B cell (primary cell): ENCODE measurements at regions not wholly inside any gene's neighbourhood (a gene's known extent, or its start where the extent isn't known, plus 50 kb on each side); places are given as distances from the start of the nearest gene placed in this dataset. TPM values are rescaled to one million over a fixed set of nuclear protein-coding genes. Genes with fewer than 3 reads are reported as not detected.

Experiments
- ATAC-seq: fragments of 200-7000 bp; cut with Tn5 transposase; one replicate; pipeline ENCODE4 v1.10.0; 2021; ENCODE audit warnings: low read depth, mild to moderate bottlenecking, moderate number of reproducible peaks, moderate library complexity
- CTCF ChIA-PET: fragments of 350-600 bp; sonication (Branson Sonifier 250); formaldehyde crosslinking; loops from one replicate; lab custom pipeline; 2021; ENCODE audit warnings: antibody characterized with exemption, inconsistent platforms; lab: Charles Lee
- POLR2A ChIA-PET: fragments of 350-600 bp; sonication (Branson Sonifier 250); formaldehyde crosslinking; loops from one replicate; lab custom pipeline; 2021; ENCODE audit warnings: antibody characterized with exemption; lab: Charles Lee
- DNase-seq: peaks from one replicate; pipeline ENCODE4 v3.0.0; 2013
- H2AFZ ChIP-seq: 2 replicates; pipeline ENCODE4 v1.6.1; 2012; ENCODE audit warnings: mild to moderate bottlenecking, low read depth, low read length; ENCODE audit not compliant: insufficient read depth, poor library complexity, severe bottlenecking
- H3K27ac ChIP-seq, 2 donors: 1 replicate in 1 of 2; 2 replicates in 1 of 2; pipeline ENCODE4 v1.5.1; 2012 to 2013; ENCODE audit warnings: low read length in 2 of 2, mild to moderate bottlenecking in 2 of 2, moderate library complexity in 1 of 2
- H3K27me3 ChIP-seq, 4 experiments: fragments of 200-600 bp in 1 of 4; sonication (generic) in 1 of 4; replicated peaks in 1 of 4; 1 replicate in 2 of 4; 2 replicates in 2 of 4; pipeline versions ENCODE4 v1.6.1 to v1.7.0; 2013 to 2016; ENCODE audit warnings: low read length in 3 of 4, mild to moderate bottlenecking in 2 of 4, mixed read lengths in 1 of 4, moderate library complexity in 1 of 4; ENCODE audit not compliant: insufficient read depth in 4 of 4, control insufficient read depth in 3 of 4; ENCODE audit errors: control extremely low read depth in 1 of 4
- H3K36me3 ChIP-seq, 2 experiments: replicated peaks in 1 of 2; 1 replicate in 1 of 2; 2 replicates in 1 of 2; pipeline versions ENCODE4 v1.6.1 to v1.7.1; 2013; ENCODE audit warnings: low read length in 1 of 2; ENCODE audit not compliant: insufficient read depth in 2 of 2, control insufficient read depth in 1 of 2; ENCODE audit errors: control extremely low read depth in 1 of 2, extremely low read depth in 1 of 2
- H3K4me1 ChIP-seq, 2 donors: fragments of 200-600 bp in 1 of 2; sonication (generic) in 1 of 2; 1 replicate in 1 of 2; 2 replicates in 1 of 2; pipeline versions ENCODE4 v1.5.1 to v1.6.1; 2013 to 2017; ENCODE audit warnings: low read length in 2 of 2; ENCODE audit not compliant: control insufficient read depth in 2 of 2, insufficient read depth in 2 of 2
- H3K4me2 ChIP-seq: replicated peaks from 2 replicates; pipeline ENCODE3; 2012; ENCODE audit warnings: mild to moderate bottlenecking, low read depth, low read length; ENCODE audit not compliant: poor library complexity, severe bottlenecking
- H3K4me3 ChIP-seq, 5 experiments: fragments of 200-600 bp in 1 of 5; sonication (generic) in 1 of 5; 1 replicate in 3 of 5; 2 replicates in 2 of 5; pipeline versions ENCODE4 v1.5.1 to v1.7.0; 2011 to 2016; ENCODE audit warnings: low read length in 4 of 5, mild to moderate bottlenecking in 4 of 5, low read depth in 2 of 5, control low read depth in 1 of 5, moderate library complexity in 1 of 5; ENCODE audit not compliant: insufficient read depth in 1 of 5; ENCODE audit errors: control extremely low read depth in 1 of 5, extremely low read depth in 1 of 5
- H3K79me2 ChIP-seq: fragments of 200-600 bp; sonication (generic); one replicate; pipeline ENCODE4 v1.6.0; 2016; ENCODE audit warnings: low read length; ENCODE audit not compliant: control insufficient read depth, insufficient read depth
- H3K9ac ChIP-seq: fragments of 200-600 bp; sonication (generic); 2 replicates; pipeline ENCODE4 v1.6.1; 2017; ENCODE audit warnings: mild to moderate bottlenecking, low read length, moderate library complexity
- H3K9me3 ChIP-seq, 3 donors: one replicate each; pipeline versions ENCODE4 v1.6.1 to v1.7.1; 2013; ENCODE audit warnings: low read length in 2 of 3; ENCODE audit not compliant: control insufficient read depth in 2 of 3, insufficient read depth in 1 of 3; ENCODE audit errors: control extremely low read depth in 1 of 3
- H4K20me1 ChIP-seq: 2 replicates; pipeline ENCODE4 v1.6.0; 2012; ENCODE audit warnings: mild to moderate bottlenecking, low read length; ENCODE audit not compliant: insufficient read depth, control insufficient read depth, poor library complexity, severe bottlenecking
- H3K27ac Mint-ChIP-seq: one replicate; pipeline ENCODE4 v1.8.0; 2021; ENCODE audit warnings: mixed read lengths
- H3K27me3 Mint-ChIP-seq: one replicate; pipeline ENCODE4 v1.8.0; 2021; ENCODE audit warnings: mixed read lengths
- H3K4me1 Mint-ChIP-seq: one replicate; pipeline ENCODE4 v1.8.0; 2021; ENCODE audit warnings: mixed read lengths
- H3K4me3 Mint-ChIP-seq: one replicate; pipeline ENCODE4 v1.8.0; 2021; ENCODE audit warnings: mixed read lengths
- H3K9me3 Mint-ChIP-seq: one replicate; pipeline ENCODE4 v1.8.0; 2022; ENCODE audit warnings: mixed read lengths; ENCODE audit not compliant: insufficient read depth
- CTCF ChIP-seq: fragments of 200-600 bp; IDR thresholded peaks from one replicate; pipeline ENCODE4 v1.8.0; 2022; ENCODE audit warnings: antibody characterized with exemption, mild to moderate bottlenecking
- EZH2 ChIP-seq: IDR thresholded peaks from 2 replicates; pipeline ENCODE4 v1.6.1; 2012; ENCODE audit warnings: borderline replicate concordance, low read depth, mild to moderate bottlenecking, moderate library complexity, low read length; ENCODE audit not compliant: insufficient read depth, poor library complexity, severe bottlenecking
- WGBS: methylation state at CpG from one replicate; pipeline ENCODE4 v1.1.5; 2013; ENCODE audit warnings: missing lambda C conversion rate; ENCODE audit not compliant: insufficient coverage; 5-methylcytosine and 5-hydroxymethylcytosine counted together
- intact Hi-C: fragments of 100-400 bp; cut with micrococcal nuclease; formaldehyde crosslinking; loops from one replicate; pipeline ENCODE4 v1.10.0; 2022
- small RNA-seq: library from RNA; depleted of rRNA; stranded (forward); fragments of <200 nt; gene quantifications from one replicate; pipeline ENCODE3, GENCODE V24; 2012; ENCODE audit warnings: low replicate concordance, low read depth; ENCODE audit not compliant: insufficient read length

GRCh38 chr12:114733919-114734318, 49.9 kb upstream of the TBX3 start:
- no peak for DNase-seq
- H3K9me3 Mint-ChIP-seq = no peaks in the 10 kb centered on the region
- H3K4me3 Mint-ChIP-seq = no peak overlapping the region
- H3K27ac ChIP-seq = no peak overlapping the region
- ChIA-PET POLR2A (no interaction called here), CTCF (no interaction called here)
- H3K27ac Mint-ChIP-seq = no peak overlapping the region
- TF ChIP-seq EZH2 (no peak), CTCF (no peak)
- H3K27me3 ChIP-seq = peaks cover 0 to 29% (median 3%) of the 10 kb centered on the region in 4 experiments
- H3K36me3 ChIP-seq = no peaks in the 10 kb centered on the region
- H3K9ac ChIP-seq = no peak overlapping the region
- no peak for ATAC-seq
- H3K4me1 Mint-ChIP-seq = no peaks in the 10 kb centered on the region
- no peak overlapping the region for H3K4me3 ChIP-seq
- no peaks in the 10 kb centered on the region for H4K20me1 ChIP-seq
- 29% methylated on average over 6 of the region's 9 CpGs for WGBS
- peaks cover 26% of the 10 kb centered on the region for H3K27me3 Mint-ChIP-seq
- H3K79me2 ChIP-seq = no peaks in the 10 kb centered on the region
- intact Hi-C loops = no loop called here
- H3K9me3 ChIP-seq = peaks cover 0 to 20% (median 0%) of the 10 kb centered on the region in 3 donors
- H3K4me1 ChIP-seq = no peaks in the 10 kb centered on the region
- H2AFZ ChIP-seq = no peak overlapping the region
- H3K4me2 ChIP-seq = no peak overlapping the region

Small RNA genes lying in the stretch of these regions (small RNA-seq; reads per million reads assigned to genes)
- gene AC009804.1 (not detected), gene RF00275 (not detected), gene RF00443 (not detected), gene RN7SL865P (not detected)
